AG04450 (cell line): ENCODE measurements at regions not wholly inside any gene's neighbourhood (a gene's known extent, or its start where the extent isn't known, plus 50 kb on each side); places are given as distances from the start of the nearest gene placed in this dataset.

Experiments used
- CTCF ChIA-PET: fragments of 300-600, 350-600 bp; formaldehyde crosslinking; extraction: SDS; loops from one replicate; lab custom pipeline; 2022; ENCODE audit warnings: antibody characterized with exemption, inconsistent platforms; lab: Charles Lee
- POLR2A ChIA-PET: fragments of 350-600 bp; formaldehyde crosslinking; extraction: SDS; loops from one replicate; lab custom pipeline; 2021; ENCODE audit warnings: antibody characterized with exemption, inconsistent platforms; lab: Yijun Ruan, JAX
- DNase-seq: peaks from one replicate; pipeline ENCODE4 v3.0.0-alpha.2; 2011; ENCODE audit warnings: low read depth, low spot score
- H3K27ac ChIP-seq: one replicate; pipeline ENCODE4 v1.5.1; 2012; ENCODE audit warnings: low read depth, low read length, control low read depth
- H3K27me3 ChIP-seq: one replicate; pipeline ENCODE4 v1.6.0; 2012; ENCODE audit warnings: low read length; ENCODE audit not compliant: control insufficient read depth, insufficient read depth
- H3K4me3 ChIP-seq: 2 replicates; pipeline ENCODE4 v1.5.1; 2011; ENCODE audit warnings: mild to moderate bottlenecking, low read depth, low read length, control low read depth
- H3K9me3 ChIP-seq: 2 replicates; pipeline ENCODE4 v1.5.1; 2012; ENCODE audit warnings: low read length; ENCODE audit not compliant: control insufficient read depth, insufficient read depth
- CTCF ChIP-seq: IDR thresholded peaks from 2 replicates; pipeline ENCODE4 v1.5.1; 2011; ENCODE audit warnings: low read depth, low read length, control low read depth, inconsistent platforms

- ChIA-PET POLR2A (no interaction called here), CTCF (no interaction called here)
- H3K4me3 ChIP-seq: no peak overlapping the region
- no peaks in the 10 kb centered on the region for H3K27me3 ChIP-seq
- H3K27ac ChIP-seq: no peak overlapping the region
- peaks cover 10% of the 10 kb centered on the region; the same call in 1 of the 2 replicates for H3K9me3 ChIP-seq
- TF ChIP-seq CTCF: no peak
- no peak for DNase-seq
Measured at GRCh38 chr2:56476509-56477071, 292.8 kb downstream of the CCDC85A start.

- no peak for TF ChIP-seq CTCF
Measured at GRCh38 chr2:56478027-56478426, 294.2 kb downstream of the CCDC85A start.

GRCh38 chr2:56483081-56483480 lies 299.3 kb downstream of the CCDC85A start:
- H3K9me3 ChIP-seq: no peaks in the 10 kb centered on the region; the same call in 1 of the 2 replicates
- H3K27me3 ChIP-seq: no peaks in the 10 kb centered on the region
- ChIA-PET CTCF (no interaction called here), POLR2A (no interaction called here)
- no peak for TF ChIP-seq CTCF
- no peak for DNase-seq
- H3K27ac ChIP-seq: no peak overlapping the region
- no peak overlapping the region for H3K4me3 ChIP-seq

More at GRCh38 chr2:56478027-56478426, 294.2 kb downstream of the CCDC85A start:
- Histone ChIP-seq H3K27me3 (no peaks in the 10 kb centered on the region), H3K9me3 (peaks cover 10% of the 10 kb centered on the region; the same call in 1 of the 2 replicates), H3K4me3 (no peak overlapping the region), H3K27ac (no peak overlapping the region)
- ChIA-PET CTCF (no interaction called here), POLR2A (no interaction called here)
- no peak for DNase-seq

GRCh38 chr2:56484906-56485305 lies 301.1 kb downstream of the CCDC85A start:
- no peak for DNase-seq
- ChIA-PET POLR2A (no interaction called here), CTCF (no interaction called here)
- TF ChIP-seq CTCF: no peak
- Histone ChIP-seq H3K27me3 (no peaks in the 10 kb centered on the region), H3K27ac (no peak overlapping the region), H3K4me3 (no peak overlapping the region), H3K9me3 (no peaks in the 10 kb centered on the region; the same call in 1 of the 2 replicates)

GRCh38 chr2:56500317-56500716 lies 316.5 kb downstream of the CCDC85A start:
- no peak for DNase-seq
- TF ChIP-seq CTCF: no peak
- Histone ChIP-seq H3K27me3 (no peaks in the 10 kb centered on the region), H3K4me3 (no peak overlapping the region), H3K27ac (no peak overlapping the region), H3K9me3 (no peaks in the 10 kb centered on the region)
- ChIA-PET POLR2A (no interaction called here), CTCF (no interaction called here)
